ENCODE measurements at regions not wholly inside any gene's neighbourhood (a gene's known extent, or its start where the extent isn't known, plus 50 kb on each side); places are given as distances from the start of the nearest gene placed in this dataset.

DNA sequence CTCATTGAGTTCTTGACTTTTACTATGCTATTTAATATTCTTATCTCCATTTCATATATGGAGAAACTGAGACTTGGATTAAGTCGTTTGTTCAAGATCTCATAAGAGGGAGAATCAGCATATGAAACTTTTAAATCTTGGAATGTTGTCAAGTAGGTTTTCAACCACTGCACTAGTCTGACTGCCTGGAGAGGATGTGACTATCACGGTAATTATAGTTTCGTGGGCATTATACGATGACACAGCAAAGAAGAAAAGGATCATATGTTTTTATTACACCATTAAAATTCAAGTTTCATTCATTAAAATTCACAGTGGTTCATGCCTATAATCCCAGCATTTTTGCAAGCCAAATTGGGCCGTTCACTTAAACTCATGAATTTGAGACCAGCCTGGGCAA, 555.2 kb downstream of the SLITRK1 start:
- no peak for TF ChIP-seq EP300 (IDR thresholded peaks at IDR 0.05; ENCODE audit: borderline replicate concordance in 1 of 2, control insufficient read depth in 1 of 2, low read depth in 2 of 2, low read length in 2 of 2)
- TF ChIP-seq, protein P1, sequence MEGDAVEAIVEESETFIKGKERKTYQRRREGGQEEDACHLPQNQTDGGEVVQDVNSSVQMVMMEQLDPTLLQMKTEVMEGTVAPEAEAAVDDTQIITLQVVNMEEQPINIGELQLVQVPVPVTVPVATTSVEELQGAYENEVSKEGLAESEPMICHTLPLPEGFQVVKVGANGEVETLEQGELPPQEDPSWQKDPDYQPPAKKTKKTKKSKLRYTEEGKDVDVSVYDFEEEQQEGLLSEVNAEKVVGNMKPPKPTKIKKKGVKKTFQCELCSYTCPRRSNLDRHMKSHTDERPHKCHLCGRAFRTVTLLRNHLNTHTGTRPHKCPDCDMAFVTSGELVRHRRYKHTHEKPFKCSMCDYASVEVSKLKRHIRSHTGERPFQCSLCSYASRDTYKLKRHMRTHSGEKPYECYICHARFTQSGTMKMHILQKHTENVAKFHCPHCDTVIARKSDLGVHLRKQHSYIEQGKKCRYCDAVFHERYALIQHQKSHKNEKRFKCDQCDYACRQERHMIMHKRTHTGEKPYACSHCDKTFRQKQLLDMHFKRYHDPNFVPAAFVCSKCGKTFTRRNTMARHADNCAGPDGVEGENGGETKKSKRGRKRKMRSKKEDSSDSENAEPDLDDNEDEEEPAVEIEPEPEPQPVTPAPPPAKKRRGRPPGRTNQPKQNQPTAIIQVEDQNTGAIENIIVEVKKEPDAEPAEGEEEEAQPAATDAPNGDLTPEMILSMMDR (IDR thresholded peaks at IDR 0.05 in 2 of 3, conservative IDR thresholded peaks at IDR 0.05 in 1 of 3; ENCODE audit: control insufficient read depth in 2 of 3, extremely low read depth in 1 of 3, insufficient read depth in 1 of 3, low read depth in 3 of 3, low read length in 3 of 3), result no peak
- TF ChIP-seq POLR2A (IDR thresholded peaks at IDR 0.05; ENCODE audit: low read depth, low read length), result no peak
- no peak for TF ChIP-seq REST (IDR thresholded peaks at IDR 0.05; ENCODE audit: low read depth, low read length)
- TF ChIP-seq SUZ12 (IDR thresholded peaks at IDR 0.05; ENCODE audit: unreplicated experiment), result no peak
- no peak for TF ChIP-seq HCFC1 (IDR thresholded peaks at IDR 0.05; ENCODE audit: low read length)
- no peak for TF ChIP-seq TAF1 (IDR thresholded peaks at IDR 0.05; ENCODE audit: borderline replicate concordance, low read depth, low read length)
- no peak for TF ChIP-seq USF1 (IDR thresholded peaks at IDR 0.05; ENCODE audit: borderline replicate concordance, extremely low read length, insufficient read depth, low read depth, low read length)

Measured in GM12878 (cell line).